CD14-positive monocyte (primary cell): ENCODE measurements at regions not wholly inside any gene's neighbourhood (a gene's known extent, or its start where the extent isn't known, plus 50 kb on each side); places are given as distances from the start of the nearest gene placed in this dataset.
A peak's percentile ranks its signal among the peaks of the same experiment; 100 is the strongest.

ENCODE experiments used
- DNase-seq, 3 donors: peaks; one replicate each; pipeline ENCODE4 v3.0.0-alpha.2; 2011 to 2022
- H2AFZ ChIP-seq: 2 replicates; pipeline ENCODE4 v1.6.0; 2012; ENCODE audit warnings: mild to moderate bottlenecking, low read depth, low read length, inconsistent platforms; ENCODE audit not compliant: insufficient read depth, poor library complexity, severe bottlenecking
- H3K27ac ChIP-seq, 2 donors: 1 replicate in 1 of 2; 2 replicates in 1 of 2; pipeline ENCODE4 v1.5.1; 2012 to 2013; ENCODE audit warnings: low read length in 2 of 2, control low read depth in 1 of 2, inconsistent platforms in 1 of 2, low read depth in 1 of 2, mild to moderate bottlenecking in 1 of 2
- H3K27me3 ChIP-seq, 2 donors: one replicate each; pipeline versions ENCODE4 v1.6.0 to v1.6.1; 2011 to 2013; ENCODE audit warnings: low read length in 2 of 2; ENCODE audit not compliant: control insufficient read depth in 2 of 2, insufficient read depth in 2 of 2
- H3K36me3 ChIP-seq, 2 donors: replicated peaks in 1 of 2; 1 replicate in 1 of 2; 2 replicates in 1 of 2; pipeline versions ENCODE4 v1.5.1 to v1.6.1; 2012 to 2013; ENCODE audit warnings: low read length in 2 of 2, control low read depth in 1 of 2, inconsistent platforms in 1 of 2, mild to moderate bottlenecking in 1 of 2; ENCODE audit not compliant: insufficient read depth in 2 of 2, control insufficient read depth in 1 of 2
- H3K4me1 ChIP-seq, 2 donors: 1 replicate in 1 of 2; 2 replicates in 1 of 2; pipeline versions ENCODE4 v1.5.1 to v1.6.1; 2012 to 2013; ENCODE audit warnings: low read length in 2 of 2, control low read depth in 1 of 2, inconsistent platforms in 1 of 2, mild to moderate bottlenecking in 1 of 2, moderate library complexity in 1 of 2; ENCODE audit not compliant: insufficient read depth in 2 of 2, control insufficient read depth in 1 of 2
- H3K4me2 ChIP-seq: replicated peaks from 2 replicates; pipeline ENCODE3; 2012; ENCODE audit warnings: low read length, moderate library complexity, mild to moderate bottlenecking; ENCODE audit not compliant: poor library complexity, severe bottlenecking; ENCODE audit errors: extremely low read depth
- H3K4me3 ChIP-seq, 3 experiments: fragments of 200-600 bp in 1 of 3; sonication (generic) in 1 of 3; replicated peaks in 1 of 3; 1 replicate in 2 of 3; 2 replicates in 1 of 3; pipeline ENCODE4 v1.5.1; 2011 to 2013; ENCODE audit warnings: low read length in 3 of 3, mild to moderate bottlenecking in 3 of 3, control low read depth in 2 of 3, low read depth in 2 of 3, inconsistent platforms in 1 of 3, moderate library complexity in 1 of 3
- H3K79me2 ChIP-seq: 2 replicates; pipeline ENCODE4 v1.6.0; 2012; ENCODE audit warnings: mild to moderate bottlenecking, control low read depth, inconsistent platforms, low read length, moderate library complexity; ENCODE audit not compliant: insufficient read depth
- H3K9ac ChIP-seq: 2 replicates; pipeline ENCODE4 v1.6.0; 2017; ENCODE audit warnings: low read length, mild to moderate bottlenecking; ENCODE audit not compliant: insufficient read depth, poor library complexity, severe bottlenecking
- H3K9me3 ChIP-seq, 2 donors: replicated peaks in 1 of 2; 1 replicate in 1 of 2; 2 replicates in 1 of 2; pipeline versions ENCODE4 v1.5.1 to v1.6.1; 2012 to 2013; ENCODE audit warnings: low read length in 2 of 2, control low read depth in 1 of 2; ENCODE audit not compliant: control insufficient read depth in 1 of 2, insufficient read depth in 1 of 2
- H4K20me1 ChIP-seq: 2 replicates; pipeline ENCODE4 v1.6.0; 2012; ENCODE audit warnings: mild to moderate bottlenecking, low read length, control low read depth, moderate library complexity; ENCODE audit not compliant: insufficient read depth
- H3K27ac Mint-ChIP-seq, 7 donors: one replicate each; pipeline ENCODE4 v1.8.0; 2020; ENCODE audit warnings: mild to moderate bottlenecking in 7 of 7, mixed read lengths in 7 of 7, moderate library complexity in 6 of 7, inconsistent platforms in 2 of 7
- H3K27me3 Mint-ChIP-seq, 3 donors: one replicate each; pipeline ENCODE4 v1.8.0; 2021 to 2022; ENCODE audit warnings: low read depth in 3 of 3, mild to moderate bottlenecking in 3 of 3, mixed read lengths in 3 of 3, moderate library complexity in 3 of 3, inconsistent platforms in 1 of 3
- H3K36me3 Mint-ChIP-seq, 2 donors: one replicate each; pipeline ENCODE4 v1.8.0; 2020; ENCODE audit warnings: mixed read lengths in 2 of 2, inconsistent platforms in 1 of 2, mild to moderate bottlenecking in 1 of 2
- H3K4me1 Mint-ChIP-seq: one replicate; pipeline ENCODE4 v1.8.0; 2020; ENCODE audit warnings: mild to moderate bottlenecking, mixed read lengths
- H3K4me3 Mint-ChIP-seq, 2 donors: one replicate each; pipeline ENCODE4 v1.8.0; 2020; ENCODE audit warnings: mild to moderate bottlenecking in 2 of 2, mixed read lengths in 2 of 2, moderate library complexity in 1 of 2
- H3K9me3 Mint-ChIP-seq, 7 donors: one replicate each; pipeline ENCODE4 v1.8.0; 2020 to 2022; ENCODE audit warnings: mixed read lengths in 7 of 7, mild to moderate bottlenecking in 6 of 7, moderate library complexity in 6 of 7, inconsistent platforms in 2 of 7
- CTCF ChIP-seq: fragments of 200-600 bp; IDR thresholded peaks from one replicate; pipeline ENCODE4 v1.8.0; 2022; ENCODE audit warnings: antibody characterized with exemption, mild to moderate bottlenecking
- WGBS: methylation state at CpG from one replicate; pipeline ENCODE4 v1.1.5; 2013; ENCODE audit warnings: missing lambda C conversion rate; ENCODE audit not compliant: insufficient coverage; 5-methylcytosine and 5-hydroxymethylcytosine counted together
- intact Hi-C, 2 donors: fragments of 100-400 bp; cut with micrococcal nuclease; formaldehyde crosslinking; loops; one replicate each; pipeline versions ENCODE4 v1.15.0 to v1.15.1; 2023

- H3K9me3 Mint-ChIP-seq, result peaks cover 0 to 4% (median 0%) of the 10 kb centered on the region in 7 donors
- no peak overlapping the region for H3K27ac Mint-ChIP-seq
- no peak overlapping the region for H3K9ac ChIP-seq
- H3K4me3 ChIP-seq, result no peak overlapping the region
- H3K36me3 ChIP-seq, result no peaks in the 10 kb centered on the region
- DNase-seq, result no peak
- peaks cover 30 to 38% of the 10 kb centered on the region in 2 donors for H3K4me1 ChIP-seq
- H3K79me2 ChIP-seq, result no peaks in the 10 kb centered on the region
- intact Hi-C loops, result no loop called here
- H3K4me1 Mint-ChIP-seq, result peaks cover 30% of the 10 kb centered on the region
- no peak overlapping the region for H3K4me3 Mint-ChIP-seq
- H3K27me3 ChIP-seq, result no peaks in the 10 kb centered on the region
- 93% methylated on average over 3 of the region's 9 CpGs for WGBS
- H4K20me1 ChIP-seq, result no peaks in the 10 kb centered on the region
- no peak overlapping the region for H3K27ac ChIP-seq
- H2AFZ ChIP-seq, result no peak overlapping the region
- no peak for TF ChIP-seq CTCF
- peaks cover 0 to 3% of the 10 kb centered on the region in 2 donors for H3K36me3 Mint-ChIP-seq
- H3K27me3 Mint-ChIP-seq, result peaks cover 0 to 2% (median 0%) of the 10 kb centered on the region in 3 donors
- H3K9me3 ChIP-seq, result no peaks in the 10 kb centered on the region
- no peak overlapping the region for H3K4me2 ChIP-seq
Measured at GRCh38 chr12:24743941-24744793, 204.7 kb downstream of the BCAT1 start.

- peak; percentile 68 to 77 (median 69) for DNase-seq
- Mint-ChIP-seq H3K4me3 (peak overlapping the region in 1 of 2 donors; percentile 61), H3K9me3 (peaks cover 0 to 4% (median 0%) of the 10 kb centered on the region in 7 donors), H3K36me3 (peaks cover 0 to 3% of the 10 kb centered on the region in 2 donors), H3K27ac (peak overlapping the region; percentile 49 to 90 (median 83)), H3K27me3 (peaks cover 0 to 2% (median 0%) of the 10 kb centered on the region in 3 donors), H3K4me1 (peaks cover 30% of the 10 kb centered on the region)
- 24% methylated on average over 3 of the region's 5 CpGs for WGBS
- peak overlapping the region; percentile 48 for H3K4me2 ChIP-seq
- H3K9me3 ChIP-seq, result no peaks in the 10 kb centered on the region
- peak overlapping the region; percentile 6 for H3K9ac ChIP-seq
- H3K4me3 ChIP-seq, result peak overlapping the region in 1 of 3 experiments; percentile 33
- H2AFZ ChIP-seq, result peak overlapping the region; percentile 63
- intact Hi-C loops, result no loop called here
- H4K20me1 ChIP-seq, result no peaks in the 10 kb centered on the region
- H3K4me1 ChIP-seq, result peaks cover 30 to 38% of the 10 kb centered on the region in 2 donors
- no peak for TF ChIP-seq CTCF
- H3K27me3 ChIP-seq, result no peaks in the 10 kb centered on the region
- no peaks in the 10 kb centered on the region for H3K36me3 ChIP-seq
- no peaks in the 10 kb centered on the region for H3K79me2 ChIP-seq
- peak overlapping the region; percentile 44 to 71 for H3K27ac ChIP-seq
Measured at GRCh38 chr12:24742378-24742777, 206.5 kb downstream of the BCAT1 start.
